ENCODE measurements at regions not wholly inside any gene's neighbourhood (a gene's known extent, or its start where the extent isn't known, plus 50 kb on each side); places are given as distances from the start of the nearest gene placed in this dataset.

DNA sequence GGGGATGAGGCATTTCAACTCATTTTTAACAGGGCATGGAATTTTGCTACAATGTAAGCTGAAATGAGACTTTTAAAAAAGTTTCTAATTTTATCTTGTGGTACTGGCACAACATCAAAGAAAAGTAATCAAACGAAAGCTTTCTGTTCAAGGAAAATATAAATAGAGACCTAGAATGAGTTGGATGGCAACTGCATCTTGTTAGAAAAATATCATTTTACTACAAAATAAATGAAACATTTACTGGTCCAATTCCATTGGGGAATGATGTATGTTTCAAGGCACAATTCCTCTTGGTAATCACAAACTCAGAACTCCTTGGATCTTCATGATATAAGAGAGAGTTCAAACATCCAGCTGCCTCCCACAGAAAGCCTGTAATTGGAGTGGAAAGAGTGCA is 102.8 kb downstream of the HMHB1 start (continued):
- TF ChIP-seq, protein P1, sequence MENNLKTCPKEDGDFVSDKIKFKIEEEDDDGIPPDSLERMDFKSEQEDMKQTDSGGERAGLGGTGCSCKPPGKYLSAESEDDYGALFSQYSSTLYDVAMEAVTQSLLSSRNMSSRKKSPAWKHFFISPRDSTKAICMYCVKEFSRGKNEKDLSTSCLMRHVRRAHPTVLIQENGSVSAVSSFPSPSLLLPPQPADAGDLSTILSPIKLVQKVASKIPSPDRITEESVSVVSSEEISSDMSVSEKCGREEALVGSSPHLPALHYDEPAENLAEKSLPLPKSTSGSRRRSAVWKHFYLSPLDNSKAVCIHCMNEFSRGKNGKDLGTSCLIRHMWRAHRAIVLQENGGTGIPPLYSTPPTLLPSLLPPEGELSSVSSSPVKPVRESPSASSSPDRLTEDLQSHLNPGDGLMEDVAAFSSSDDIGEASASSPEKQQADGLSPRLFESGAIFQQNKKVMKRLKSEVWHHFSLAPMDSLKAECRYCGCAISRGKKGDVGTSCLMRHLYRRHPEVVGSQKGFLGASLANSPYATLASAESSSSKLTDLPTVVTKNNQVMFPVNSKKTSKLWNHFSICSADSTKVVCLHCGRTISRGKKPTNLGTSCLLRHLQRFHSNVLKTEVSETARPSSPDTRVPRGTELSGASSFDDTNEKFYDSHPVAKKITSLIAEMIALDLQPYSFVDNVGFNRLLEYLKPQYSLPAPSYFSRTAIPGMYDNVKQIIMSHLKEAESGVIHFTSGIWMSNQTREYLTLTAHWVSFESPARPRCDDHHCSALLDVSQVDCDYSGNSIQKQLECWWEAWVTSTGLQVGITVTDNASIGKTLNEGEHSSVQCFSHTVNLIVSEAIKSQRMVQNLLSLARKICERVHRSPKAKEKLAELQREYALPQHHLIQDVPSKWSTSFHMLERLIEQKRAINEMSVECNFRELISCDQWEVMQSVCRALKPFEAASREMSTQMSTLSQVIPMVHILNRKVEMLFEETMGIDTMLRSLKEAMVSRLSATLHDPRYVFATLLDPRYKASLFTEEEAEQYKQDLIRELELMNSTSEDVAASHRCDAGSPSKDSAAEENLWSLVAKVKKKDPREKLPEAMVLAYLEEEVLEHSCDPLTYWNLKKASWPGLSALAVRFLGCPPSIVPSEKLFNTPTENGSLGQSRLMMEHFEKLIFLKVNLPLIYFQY (CRISPR knock-in tag; IDR thresholded peaks at IDR 0.05; ENCODE audit: borderline replicate concordance): no peak
- no peak for TF ChIP-seq ZNF484 (CRISPR knock-in tag; IDR thresholded peaks at IDR 0.05; ENCODE audit: borderline replicate concordance, low read depth)

DNA sequence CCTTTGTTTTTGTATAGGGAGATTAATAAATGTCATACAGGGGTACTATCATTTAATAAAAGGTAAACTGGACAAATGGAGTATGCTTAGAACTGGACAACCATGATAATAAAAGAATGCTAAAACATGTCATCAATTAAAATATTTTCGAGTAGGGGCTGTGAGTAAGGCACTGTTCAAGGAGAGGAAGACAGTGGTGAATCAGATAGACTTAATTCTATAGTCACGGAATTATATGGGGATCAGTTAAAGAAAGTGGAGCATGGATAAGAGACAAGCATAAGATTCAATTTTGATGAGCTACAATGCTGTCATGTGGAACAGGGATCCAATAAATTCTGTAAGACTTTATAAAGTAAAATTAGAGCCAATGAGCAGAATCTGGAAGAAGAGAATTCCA is 104.5 kb downstream of the HMHB1 start:
- H3K4me2 ChIP-seq (ENCODE audit: low read depth, low read length): no peak overlapping the region
- no TSS peak for BruUV-seq (replicated peaks)
- H3K4me3 ChIP-seq (replicated peaks in 1 of 3; ENCODE audit: insufficient read depth in 1 of 3, low read depth in 2 of 3, low read length in 3 of 3): no peak overlapping the region
- no peak overlapping the region for H3K9ac ChIP-seq (ENCODE audit: insufficient read depth, low read depth, low read length)
- H3K27ac ChIP-seq (ENCODE audit: extremely low read length, insufficient read depth, low read length): no peak overlapping the region
- POLR2A ChIA-PET: no interaction called here
- in situ Hi-C loops (cut with HindIII; ENCODE audit: extremely low pct_ligation_motif_present, low pct_unique_long_range_greater_than_20kb) (no loop called here), intact Hi-C loops (cut with micrococcal nuclease; ENCODE audit: unreplicated experiment) (no loop called here)
- no peaks in the 10 kb centered on the region for H3K79me2 ChIP-seq (ENCODE audit: insufficient read depth, low read length)
- CTCF ChIA-PET (ENCODE audit: low intra/inter-chr PET ratio, low total read pairs): no interaction called here
- no peak for ATAC-seq
- no peaks in the 10 kb centered on the region; a peak in 1 of 5 replicates for H3K27me3 ChIP-seq (ENCODE audit: control insufficient read depth in 1 of 2, insufficient read depth in 2 of 2, low read length in 2 of 2)
- H4K20me1 ChIP-seq (ENCODE audit: insufficient read depth, low read length): no peaks in the 10 kb centered on the region
- no peaks in the 10 kb centered on the region for H3K4me1 ChIP-seq (ENCODE audit: insufficient read depth, low read length)
- FAIRE-seq: no peak
- H3K36me3 ChIP-seq (replicated peaks in 1 of 2; ENCODE audit: control insufficient read depth in 1 of 2, insufficient read depth in 2 of 2, low read length in 2 of 2): no peaks in the 10 kb centered on the region
- DNase-seq (ENCODE audit: low spot score): no peak
- H2AFZ ChIP-seq (ENCODE audit: low read length): no peak overlapping the region
- 2% methylated on average over 2 of the region's 2 CpGs for WGBS (ENCODE audit: low lambda C conversion rate)
- no peaks in the 10 kb centered on the region for H3K9me3 ChIP-seq (ENCODE audit: low read length)
- no peak for TF ChIP-seq CBX5 (CRISPR knock-in tag; IDR thresholded peaks at IDR 0.05; ENCODE audit: borderline replicate concordance)
- TF ChIP-seq, protein P2, sequence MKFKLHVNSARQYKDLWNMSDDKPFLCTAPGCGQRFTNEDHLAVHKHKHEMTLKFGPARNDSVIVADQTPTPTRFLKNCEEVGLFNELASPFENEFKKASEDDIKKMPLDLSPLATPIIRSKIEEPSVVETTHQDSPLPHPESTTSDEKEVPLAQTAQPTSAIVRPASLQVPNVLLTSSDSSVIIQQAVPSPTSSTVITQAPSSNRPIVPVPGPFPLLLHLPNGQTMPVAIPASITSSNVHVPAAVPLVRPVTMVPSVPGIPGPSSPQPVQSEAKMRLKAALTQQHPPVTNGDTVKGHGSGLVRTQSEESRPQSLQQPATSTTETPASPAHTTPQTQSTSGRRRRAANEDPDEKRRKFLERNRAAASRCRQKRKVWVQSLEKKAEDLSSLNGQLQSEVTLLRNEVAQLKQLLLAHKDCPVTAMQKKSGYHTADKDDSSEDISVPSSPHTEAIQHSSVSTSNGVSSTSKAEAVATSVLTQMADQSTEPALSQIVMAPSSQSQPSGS (CRISPR knock-in tag; IDR thresholded peaks at IDR 0.05): no peak
- TF ChIP-seq CC2D1A (CRISPR knock-in tag; IDR thresholded peaks at IDR 0.05): no peak
- TF ChIP-seq ZNF317 (CRISPR knock-in tag; IDR thresholded peaks at IDR 0.05): no peak
- no peak for TF ChIP-seq XRCC5 (optimal IDR thresholded peaks at IDR 0.05; ENCODE audit: low read length)
- TF ChIP-seq, protein P3, sequence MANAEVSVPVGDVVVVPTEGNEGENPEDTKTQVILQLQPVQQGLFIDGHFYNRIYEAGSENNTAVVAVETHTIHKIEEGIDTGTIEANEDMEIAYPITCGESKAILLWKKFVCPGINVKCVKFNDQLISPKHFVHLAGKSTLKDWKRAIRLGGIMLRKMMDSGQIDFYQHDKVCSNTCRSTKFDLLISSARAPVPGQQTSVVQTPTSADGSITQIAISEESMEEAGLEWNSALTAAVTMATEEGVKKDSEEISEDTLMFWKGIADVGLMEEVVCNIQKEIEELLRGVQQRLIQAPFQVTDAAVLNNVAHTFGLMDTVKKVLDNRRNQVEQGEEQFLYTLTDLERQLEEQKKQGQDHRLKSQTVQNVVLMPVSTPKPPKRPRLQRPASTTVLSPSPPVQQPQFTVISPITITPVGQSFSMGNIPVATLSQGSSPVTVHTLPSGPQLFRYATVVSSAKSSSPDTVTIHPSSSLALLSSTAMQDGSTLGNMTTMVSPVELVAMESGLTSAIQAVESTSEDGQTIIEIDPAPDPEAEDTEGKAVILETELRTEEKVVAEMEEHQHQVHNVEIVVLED (CRISPR knock-in tag; IDR thresholded peaks at IDR 0.05; ENCODE audit: borderline replicate concordance): no peak
- TF ChIP-seq PTBP1 (IDR thresholded peaks at IDR 0.05; ENCODE audit: low read depth, low read length, poor library complexity, severe bottlenecking): no peak
- TF ChIP-seq RBAK (CRISPR knock-in tag; IDR thresholded peaks at IDR 0.05): no peak
- no peak for TF ChIP-seq SMAD3 (CRISPR knock-in tag; IDR thresholded peaks at IDR 0.05)
- TF ChIP-seq ZNF136 (CRISPR knock-in tag; IDR thresholded peaks at IDR 0.05; ENCODE audit: low read depth): no peak
- no peak for TF ChIP-seq ZNF337 (CRISPR knock-in tag; IDR thresholded peaks at IDR 0.05; ENCODE audit: borderline replicate concordance, low read depth)
- TF ChIP-seq ZMYM4 (CRISPR knock-in tag; IDR thresholded peaks at IDR 0.05): no peak
- no peak for TF ChIP-seq SRSF1 (optimal IDR thresholded peaks at IDR 0.05; ENCODE audit: low read depth, low read length)
- no peak for TF ChIP-seq ZNF550 (CRISPR knock-in tag; IDR thresholded peaks at IDR 0.05; ENCODE audit: borderline replicate concordance)
- TF ChIP-seq NCOA1 (CRISPR knock-in tag; IDR thresholded peaks at IDR 0.05): no peak

All from HepG2 (cell line).